Fibroblast of mammary gland (primary cell): ENCODE measurements at regions not wholly inside any gene's neighbourhood (a gene's known extent, or its start where the extent isn't known, plus 50 kb on each side); places are given as distances from the start of the nearest gene placed in this dataset.
"Not testable (repeated sequence)": the region's sequence is repeated elsewhere in the genome, so short reads cannot be mapped to it uniquely, and the experiment has no call there.

Experiments used
- DNase-seq: peaks from one replicate; pipeline ENCODE4 v3.0.0-alpha.2; 2010; ENCODE audit warnings: low read depth
- H3K4me3 ChIP-seq: 2 replicates; pipeline ENCODE4 v1.5.1; 2011; ENCODE audit warnings: low read depth, mild to moderate bottlenecking, low read length, moderate library complexity; ENCODE audit not compliant: control insufficient read depth
- CTCF ChIP-seq: conservative IDR thresholded peaks from 2 replicates; pipeline ENCODE4 v1.5.1; 2011; ENCODE audit warnings: low read depth, low read length, inconsistent platforms; ENCODE audit not compliant: control insufficient read depth, insufficient read depth

DNA sequence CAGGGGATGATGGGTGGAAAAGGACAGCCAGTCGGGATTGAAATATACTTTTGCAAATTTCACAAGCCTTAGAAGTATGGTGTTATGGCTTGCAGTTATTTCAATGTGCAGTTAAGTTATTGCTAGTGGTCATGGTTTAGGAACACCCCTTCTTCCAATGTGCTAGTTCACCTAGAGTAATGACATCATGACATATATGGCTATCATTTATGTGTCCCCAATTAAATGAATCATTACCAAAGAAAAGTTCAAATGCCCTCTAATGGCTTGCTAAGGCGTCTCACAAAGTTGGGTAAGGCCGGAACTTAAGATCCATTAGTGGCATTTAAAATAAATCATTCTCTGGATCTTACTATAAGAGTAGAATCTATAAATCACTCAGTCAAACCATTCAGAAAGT lies 271.6 kb downstream of the SPRY2 start:
- no peak overlapping the region for H3K4me3 ChIP-seq
- DNase-seq, result no peak
- TF ChIP-seq CTCF, result no peak

GRCh38 chr13:80065996-80066395 lies 274.9 kb downstream of the SPRY2 start:
- no peak for TF ChIP-seq CTCF
- H3K4me3 ChIP-seq, result no peak overlapping the region
- no peak for DNase-seq

DNA sequence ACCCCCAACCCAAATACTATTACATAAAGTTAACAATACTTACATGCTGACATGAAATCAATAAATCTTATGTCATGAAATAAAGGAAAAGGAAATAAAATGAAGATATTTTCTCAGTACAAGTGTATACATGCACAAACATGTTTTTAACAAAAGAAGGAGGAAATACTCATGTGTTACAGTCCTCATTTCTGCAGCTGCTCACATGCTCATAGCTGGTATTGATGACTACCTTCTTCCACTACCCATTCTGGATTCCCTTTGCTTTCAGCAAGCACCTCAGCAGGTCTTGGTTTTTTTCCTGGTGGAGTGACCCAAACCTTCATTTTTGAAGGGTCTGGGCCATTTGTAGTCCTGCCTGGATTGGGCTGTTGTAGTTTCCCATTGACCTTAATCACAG lies 278.5 kb downstream of the SPRY2 start:
- not testable (repeated sequence) for DNase-seq, H3K4me3 ChIP-seq

DNA sequence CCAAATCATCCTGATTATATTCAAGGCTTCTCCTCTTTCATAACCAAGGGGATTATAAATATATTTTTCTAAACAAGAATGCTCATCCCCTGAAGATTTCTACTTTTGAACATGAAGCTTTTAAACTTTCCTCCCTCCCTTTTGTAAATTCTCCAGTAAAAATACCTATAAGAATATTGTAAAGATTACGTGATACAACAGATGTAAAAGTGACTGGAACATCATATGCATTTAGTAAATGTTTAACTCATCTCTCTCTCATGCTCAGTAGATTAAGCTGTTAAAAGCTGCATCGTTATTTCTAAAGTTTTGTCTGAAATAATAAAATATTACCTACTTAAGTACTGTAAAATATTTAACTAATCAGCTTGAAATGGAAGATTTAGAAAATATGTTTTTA lies 281.1 kb downstream of the SPRY2 start:
- TF ChIP-seq CTCF, result no peak
- no peak for DNase-seq
- H3K4me3 ChIP-seq, result no peak overlapping the region

GRCh38 chr13:80058626-80059025 lies 282.3 kb downstream of the SPRY2 start:
- H3K4me3 ChIP-seq, result no peak overlapping the region
- no peak for DNase-seq
- TF ChIP-seq CTCF, result no peak

- DNase-seq, result no peak
- TF ChIP-seq CTCF, result no peak
- H3K4me3 ChIP-seq, result no peak overlapping the region
Observed at GRCh38 chr13:80055847-80056246, 285.1 kb downstream of the SPRY2 start.

GRCh38 chr13:80054806-80055205 lies 286.1 kb downstream of the SPRY2 start:
- TF ChIP-seq CTCF, result no peak
- no peak overlapping the region for H3K4me3 ChIP-seq
- DNase-seq, result peak; percentile 81
